Sigmoid colon (tissue), 3 donors: ENCODE measurements at regions not wholly inside any gene's neighbourhood (a gene's known extent, or its start where the extent isn't known, plus 50 kb on each side); places are given as distances from the start of the nearest gene placed in this dataset.

Experiments used
- POLR2A ChIP-seq, 2 donors: fragments of 450-650 bp; IDR thresholded peaks; one replicate each; pipeline ENCODE4 v1.6.1; 2016; ENCODE audit warnings: antibody characterized with exemption in 2 of 2, mild to moderate bottlenecking in 2 of 2, moderate library complexity in 2 of 2
- TF ChIP-seq, protein P1 (sequence below), 4 experiments: fragments of 450-650 bp in 3 of 4; fragments of 200-600 bp in 1 of 4; IDR thresholded peaks; one replicate each; pipeline ENCODE4 v1.5.1; 2016 to 2019; ENCODE audit warnings: antibody characterized with exemption in 4 of 4, mild to moderate bottlenecking in 3 of 4, moderate library complexity in 2 of 4

DNA sequence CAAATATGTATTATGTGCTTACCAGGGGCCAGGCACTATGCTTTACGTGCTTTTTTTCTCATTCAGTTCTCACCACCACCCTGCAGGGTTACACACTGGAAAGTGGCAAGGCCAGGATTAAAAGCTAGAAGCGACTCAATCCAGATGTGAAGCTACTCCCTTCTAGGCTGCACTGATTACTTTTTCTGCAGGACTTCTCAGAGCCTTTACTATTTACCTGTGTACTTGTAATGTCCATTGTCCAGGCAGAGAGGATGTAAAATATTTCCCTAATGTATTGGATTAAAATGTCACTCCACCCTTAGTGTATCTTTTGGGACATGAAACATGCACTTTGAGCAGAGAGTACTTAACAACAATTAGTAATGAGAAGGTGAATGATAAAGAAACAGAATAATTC is 287.5 kb upstream of the EEF2KMT start:
- TF ChIP-seq, protein P1, sequence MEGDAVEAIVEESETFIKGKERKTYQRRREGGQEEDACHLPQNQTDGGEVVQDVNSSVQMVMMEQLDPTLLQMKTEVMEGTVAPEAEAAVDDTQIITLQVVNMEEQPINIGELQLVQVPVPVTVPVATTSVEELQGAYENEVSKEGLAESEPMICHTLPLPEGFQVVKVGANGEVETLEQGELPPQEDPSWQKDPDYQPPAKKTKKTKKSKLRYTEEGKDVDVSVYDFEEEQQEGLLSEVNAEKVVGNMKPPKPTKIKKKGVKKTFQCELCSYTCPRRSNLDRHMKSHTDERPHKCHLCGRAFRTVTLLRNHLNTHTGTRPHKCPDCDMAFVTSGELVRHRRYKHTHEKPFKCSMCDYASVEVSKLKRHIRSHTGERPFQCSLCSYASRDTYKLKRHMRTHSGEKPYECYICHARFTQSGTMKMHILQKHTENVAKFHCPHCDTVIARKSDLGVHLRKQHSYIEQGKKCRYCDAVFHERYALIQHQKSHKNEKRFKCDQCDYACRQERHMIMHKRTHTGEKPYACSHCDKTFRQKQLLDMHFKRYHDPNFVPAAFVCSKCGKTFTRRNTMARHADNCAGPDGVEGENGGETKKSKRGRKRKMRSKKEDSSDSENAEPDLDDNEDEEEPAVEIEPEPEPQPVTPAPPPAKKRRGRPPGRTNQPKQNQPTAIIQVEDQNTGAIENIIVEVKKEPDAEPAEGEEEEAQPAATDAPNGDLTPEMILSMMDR (IDR thresholded peaks at IDR 0.05), result no peak
- TF ChIP-seq POLR2A (IDR thresholded peaks at IDR 0.05), result no peak
